IMR-90 (cell line): ENCODE measurements at regions not wholly inside any gene's neighbourhood (a gene's known extent, or its start where the extent isn't known, plus 50 kb on each side); places are given as distances from the start of the nearest gene placed in this dataset.

Experiments used
- ATAC-seq: fragments of 200-7000 bp; cut with Tn5 transposase; 2 replicates; pipeline ENCODE4 v1.9.1; 2020; ENCODE audit warnings: low read depth, mild to moderate bottlenecking, moderate library complexity
- BruUV-seq: library from RNA; stranded (reverse); fragments of 400-500 nt; replicated peaks from 2 replicates; lab custom pipeline; 2021; lab: Mats Ljungman, UMichigan
- CTCF ChIA-PET: fragments of 300-600 bp; formaldehyde crosslinking; extraction: SDS; loops from one replicate; lab custom pipeline; 2021; ENCODE audit warnings: antibody characterized with exemption; lab: Yijun Ruan, JAX
- POLR2A ChIA-PET: fragments of 300-600 bp; sonication (Branson Sonifier 250); formaldehyde crosslinking; loops from one replicate; lab custom pipeline; 2022; ENCODE audit warnings: antibody characterized with exemption; ENCODE audit not compliant: unreplicated experiment; lab: Charles Lee
- DNase-seq: peaks from one replicate; pipeline ENCODE4 v3.0.0; 2013
- H2AFZ ChIP-seq: replicated peaks from 2 replicates; pipeline ENCODE3; 2013; ENCODE audit warnings: low read length, mild to moderate bottlenecking; ENCODE audit not compliant: poor library complexity
- H2AK5ac ChIP-seq: 2 replicates; pipeline ENCODE4 v1.6.1; 2013; ENCODE audit warnings: low read depth, low read length, inconsistent platforms
- H2AK9ac ChIP-seq: replicated peaks from 2 replicates; pipeline ENCODE3; 2013; ENCODE audit warnings: mild to moderate bottlenecking, low read depth, low read length, moderate library complexity; ENCODE audit not compliant: poor library complexity
- H2BK120ac ChIP-seq: 2 replicates; pipeline ENCODE4 v1.6.1; 2013; ENCODE audit warnings: low read depth, low read length, inconsistent platforms
- H2BK15ac ChIP-seq: 3 replicates; pipeline ENCODE4 v1.6.1; 2013; ENCODE audit warnings: low read depth, low read length, inconsistent platforms
- H2BK20ac ChIP-seq: 2 replicates; pipeline ENCODE4 v1.6.1; 2013; ENCODE audit warnings: low read depth, mild to moderate bottlenecking, inconsistent platforms, low read length, moderate library complexity
- H2BK5ac ChIP-seq: 2 replicates; pipeline ENCODE4 v1.6.1; 2013; ENCODE audit warnings: mild to moderate bottlenecking, low read depth, low read length, inconsistent platforms; ENCODE audit not compliant: poor library complexity, severe bottlenecking
- H3K14ac ChIP-seq: replicated peaks from 2 replicates; pipeline ENCODE4 v1.6.1; 2013; ENCODE audit warnings: low read depth, low read length, inconsistent platforms
- H3K18ac ChIP-seq: 2 replicates; pipeline ENCODE4 v1.6.1; 2013; ENCODE audit warnings: low read depth, low read length, control low read depth
- H3K23ac ChIP-seq: 2 replicates; pipeline ENCODE4 v1.6.1; 2013; ENCODE audit warnings: low read depth, low read length, inconsistent platforms
- H3K27ac ChIP-seq: 2 replicates; pipeline ENCODE4 v1.5.1; 2013; ENCODE audit warnings: mild to moderate bottlenecking, control low read depth, low read length; ENCODE audit not compliant: insufficient read depth
- H3K27me3 ChIP-seq: 2 replicates; pipeline ENCODE4 v1.6.1; 2013; ENCODE audit warnings: low read length; ENCODE audit not compliant: control insufficient read depth, insufficient read depth
- H3K36me3 ChIP-seq: 2 replicates; pipeline ENCODE4 v1.6.1; 2013; ENCODE audit warnings: low read length, mixed read lengths; ENCODE audit not compliant: control insufficient read depth, insufficient read depth
- H3K4ac ChIP-seq: 2 replicates; pipeline ENCODE4 v1.6.1; 2013; ENCODE audit warnings: low read depth, low read length, inconsistent platforms
- H3K4me1 ChIP-seq: 2 replicates; pipeline ENCODE4 v1.6.1; 2013; ENCODE audit warnings: low read length, mixed read lengths; ENCODE audit not compliant: control insufficient read depth, insufficient read depth
- H3K4me2 ChIP-seq: 2 replicates; pipeline ENCODE4 v1.6.1; 2013; ENCODE audit warnings: low read depth, mild to moderate bottlenecking, control low read depth, low read length, moderate library complexity
- H3K4me3 ChIP-seq: 2 replicates; pipeline ENCODE4 v1.5.1; 2013; ENCODE audit warnings: low read depth, mild to moderate bottlenecking, control low read depth, low read length, moderate library complexity; ENCODE audit not compliant: insufficient read depth
- H3K56ac ChIP-seq: 2 replicates; pipeline ENCODE4 v1.6.1; 2013; ENCODE audit warnings: low read length, inconsistent platforms; ENCODE audit not compliant: insufficient read depth; ENCODE audit errors: extremely low read depth
- H3K79me1 ChIP-seq, 2 experiments: 2 replicates each; pipeline ENCODE4 v1.6.1; 2013; ENCODE audit warnings: low read length in 2 of 2, inconsistent platforms in 1 of 2, low read depth in 1 of 2
- H3K9ac ChIP-seq: 2 replicates; pipeline ENCODE4 v1.6.1; 2013; ENCODE audit warnings: low read depth, low read length, control low read depth
- H3K9me1 ChIP-seq: 2 replicates; pipeline ENCODE4 v1.6.1; 2013; ENCODE audit warnings: low read length, inconsistent platforms; ENCODE audit not compliant: insufficient read depth
- H3K9me3 ChIP-seq: 2 replicates; pipeline ENCODE4 v1.6.1; 2013; ENCODE audit warnings: low read length; ENCODE audit not compliant: control insufficient read depth, insufficient read depth
- H4K20me1 ChIP-seq: 2 replicates; pipeline ENCODE4 v1.6.1; 2013; ENCODE audit warnings: low read length, inconsistent platforms; ENCODE audit not compliant: insufficient read depth
- H4K5ac ChIP-seq: 2 replicates; pipeline ENCODE4 v1.6.1; 2013; ENCODE audit warnings: mild to moderate bottlenecking, low read depth, low read length, control low read depth
- H4K8ac ChIP-seq, 2 experiments: 2 replicates each; pipeline ENCODE4 v1.6.1; 2013; ENCODE audit warnings: low read depth in 2 of 2, low read length in 2 of 2, control low read depth in 1 of 2, inconsistent platforms in 1 of 2
- H4K91ac ChIP-seq: 2 replicates; pipeline ENCODE4 v1.6.1; 2013; ENCODE audit warnings: low read depth, low read length, inconsistent platforms; ENCODE audit not compliant: insufficient read depth
- BHLHE40 ChIP-seq: fragments of 150-350 bp; IDR thresholded peaks from 2 replicates; pipeline ENCODE4 v1.6.1; 2016; ENCODE audit warnings: mild to moderate bottlenecking, low read depth, low read length
- CEBPB ChIP-seq: IDR thresholded peaks from 2 replicates; pipeline ENCODE4 v1.6.1; 2012; ENCODE audit warnings: low read depth, low read length, improper control_type of control experiment
- CHD1 ChIP-seq: IDR thresholded peaks from 2 replicates; pipeline ENCODE4 v1.6.1; 2012; ENCODE audit warnings: low read depth, low read length, improper control_type of control experiment
- CTCF ChIP-seq: conservative IDR thresholded peaks from 2 replicates; pipeline ENCODE4 v1.5.1; 2012; ENCODE audit warnings: mild to moderate bottlenecking, low read depth, low read length, improper control_type of control experiment
- FOS ChIP-seq: fragments of 150-350 bp; IDR thresholded peaks from 2 replicates; pipeline ENCODE4 v1.6.1; 2016; ENCODE audit warnings: low read depth, low read length
- MAFK ChIP-seq: IDR thresholded peaks from 2 replicates; pipeline ENCODE4 v1.6.1; 2012; ENCODE audit warnings: low read depth, low read length, improper control_type of control experiment
- MAZ ChIP-seq: IDR thresholded peaks from 2 replicates; pipeline ENCODE4 v1.6.1; 2012; ENCODE audit warnings: low read depth, mild to moderate bottlenecking, low read length, improper control_type of control experiment, moderate library complexity, borderline replicate concordance
- MXI1 ChIP-seq: IDR thresholded peaks from 2 replicates; pipeline ENCODE4 v1.6.1; 2012; ENCODE audit warnings: low read depth, mild to moderate bottlenecking, low read length, moderate library complexity, borderline replicate concordance
- NFE2L2 ChIP-seq: fragments of 150-350 bp; IDR thresholded peaks from 2 replicates; pipeline ENCODE4 v1.6.1; 2016; ENCODE audit warnings: low read depth, mild to moderate bottlenecking, low read length
- POLR2A ChIP-seq: IDR thresholded peaks from 2 replicates; pipeline ENCODE4 v1.6.1; 2012; ENCODE audit warnings: mild to moderate bottlenecking, low read depth, low read length
- RAD21 ChIP-seq: IDR thresholded peaks from 2 replicates; pipeline ENCODE4 v1.6.1; 2012; ENCODE audit warnings: low read length, improper control_type of control experiment
- RCOR1 ChIP-seq: IDR thresholded peaks from 2 replicates; pipeline ENCODE4 v1.6.1; 2012; ENCODE audit warnings: mild to moderate bottlenecking, low read length, improper control_type of control experiment; ENCODE audit not compliant: insufficient replicate concordance
- RFX5 ChIP-seq: IDR thresholded peaks from 2 replicates; pipeline ENCODE4 v1.8.0; 2012; ENCODE audit warnings: low read depth, mild to moderate bottlenecking, low read length, moderate library complexity
- SMC3 ChIP-seq: fragments of 150-350 bp; IDR thresholded peaks from 2 replicates; pipeline ENCODE4 v1.6.1; 2016; ENCODE audit warnings: low read depth, mild to moderate bottlenecking, antibody characterized with exemption, low read length, moderate library complexity
- USF2 ChIP-seq: fragments of 150-350 bp; IDR thresholded peaks from 2 replicates; pipeline ENCODE4 v1.6.1; 2017; ENCODE audit warnings: mild to moderate bottlenecking, antibody characterized with exemption, low read length, low read depth
- WGBS, 2 experiments: methylation state at CpG; one replicate each; pipeline versions ENCODE4 v1.1.5 to v1.1.7; 2013; ENCODE audit warnings: missing lambda C conversion rate in 2 of 2; ENCODE audit not compliant: insufficient read length in 1 of 2; ENCODE audit errors: extremely low coverage in 2 of 2; 5-methylcytosine and 5-hydroxymethylcytosine counted together
- dilution Hi-C: fragments of 300-500 bp; cut with HindIII; formaldehyde crosslinking; loops from one replicate; pipeline ENCODE4 v1.14.3; 2018; ENCODE audit warnings: low sequenced_read_pairs; ENCODE audit not compliant: unreplicated experiment
- in situ Hi-C: fragments of 300-500 bp; cut with MboI; formaldehyde crosslinking; loops from 3 replicates; pipeline ENCODE4 v1.14.3; 2019; ENCODE audit warnings: low sequenced_read_pairs, inconsistent platforms, mixed read lengths
- intact Hi-C: fragments of 100-400 bp; cut with micrococcal nuclease; formaldehyde crosslinking; loops from 2 replicates; pipeline ENCODE4 v1.10.0; 2022
- TF ChIP-seq, protein P1 (sequence below): fragments of 150-350 bp; IDR thresholded peaks from 2 replicates; pipeline ENCODE4 v1.6.1; 2016; ENCODE audit warnings: low read depth, mild to moderate bottlenecking, low read length, moderate library complexity, borderline replicate concordance

- dilution Hi-C loops: no loop called here
- DNase-seq (no peak), ATAC-seq (no peak)
- peaks cover 36% of the 10 kb centered on the region for H3K9me3 ChIP-seq
- no peak overlapping the region for H2AFZ ChIP-seq
- H3K36me3 ChIP-seq: no peaks in the 10 kb centered on the region
- H3K14ac ChIP-seq: no peak overlapping the region
- ChIA-PET CTCF (no interaction called here), POLR2A (no interaction called here)
- H3K56ac ChIP-seq: no peak overlapping the region
- no peak overlapping the region for H4K8ac ChIP-seq
- H2BK120ac ChIP-seq: no peak overlapping the region
- no peak overlapping the region for H4K91ac ChIP-seq
- H3K27me3 ChIP-seq: no peaks in the 10 kb centered on the region
- in situ Hi-C loops: no loop called here
- 80% methylated on average over 3 of the region's 13 CpGs; no CpG with 5 or more reads in 1 of the 2 experiments for WGBS, 2 experiments
- no peak overlapping the region for H2BK20ac ChIP-seq
- TF ChIP-seq, protein P1, sequence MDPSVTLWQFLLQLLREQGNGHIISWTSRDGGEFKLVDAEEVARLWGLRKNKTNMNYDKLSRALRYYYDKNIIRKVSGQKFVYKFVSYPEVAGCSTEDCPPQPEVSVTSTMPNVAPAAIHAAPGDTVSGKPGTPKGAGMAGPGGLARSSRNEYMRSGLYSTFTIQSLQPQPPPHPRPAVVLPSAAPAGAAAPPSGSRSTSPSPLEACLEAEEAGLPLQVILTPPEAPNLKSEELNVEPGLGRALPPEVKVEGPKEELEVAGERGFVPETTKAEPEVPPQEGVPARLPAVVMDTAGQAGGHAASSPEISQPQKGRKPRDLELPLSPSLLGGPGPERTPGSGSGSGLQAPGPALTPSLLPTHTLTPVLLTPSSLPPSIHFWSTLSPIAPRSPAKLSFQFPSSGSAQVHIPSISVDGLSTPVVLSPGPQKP: no peak
- no peak for TF ChIP-seq RAD21
- no peak for TF ChIP-seq NFE2L2
- TF ChIP-seq SMC3: no peak
- no peak for TF ChIP-seq RFX5
- TF ChIP-seq MAZ: no peak
- TF ChIP-seq USF2: no peak
- no peak for TF ChIP-seq MAFK
- TF ChIP-seq CEBPB: no peak
- TF ChIP-seq POLR2A: no peak
- TF ChIP-seq FOS: no peak
- no peak for TF ChIP-seq CTCF
- TF ChIP-seq CHD1: no peak
- TF ChIP-seq MXI1: no peak
- no peak for TF ChIP-seq RCOR1
- TF ChIP-seq BHLHE40: no peak
- H3K18ac ChIP-seq: no peak overlapping the region
- no peak overlapping the region for H3K4me2 ChIP-seq
- H4K20me1 ChIP-seq: no peaks in the 10 kb centered on the region
- no TSS peak for BruUV-seq
- no peak overlapping the region for H4K5ac ChIP-seq
- H2BK15ac ChIP-seq: no peak overlapping the region
- H3K4me1 ChIP-seq: no peaks in the 10 kb centered on the region
- H3K23ac ChIP-seq: no peak overlapping the region
- no peak overlapping the region for H3K4me3 ChIP-seq
- H3K79me1 ChIP-seq: no peaks in the 10 kb centered on the region
- H3K4ac ChIP-seq: no peak overlapping the region
- H3K27ac ChIP-seq: no peak overlapping the region
- intact Hi-C loops: no loop called here
- H3K9ac ChIP-seq: no peak overlapping the region
- no peak overlapping the region for H2AK5ac ChIP-seq
- H2AK9ac ChIP-seq: no peak overlapping the region
- no peaks in the 10 kb centered on the region for H3K9me1 ChIP-seq
- H2BK5ac ChIP-seq: no peak overlapping the region
Measured at GRCh38 chr18:78517973-78518372, 461.6 kb upstream of the SALL3 start.
